Breast epithelium (tissue), 4 donors: ENCODE measurements at regions not wholly inside any gene's neighbourhood (a gene's known extent, or its start where the extent isn't known, plus 50 kb on each side); places are given as distances from the start of the nearest gene placed in this dataset.

Source experiments
- DNase-seq, 2 donors: peaks; one replicate each; pipeline ENCODE4 v3.0.0-alpha.2; 2019; ENCODE audit warnings: low spot score in 2 of 2
- H3K27ac ChIP-seq, 2 donors: fragments of 200-600 bp; sonication (generic) in 1 of 2; one replicate each; pipeline ENCODE4 v1.5.1; 2016 to 2019; ENCODE audit warnings: mild to moderate bottlenecking in 1 of 2
- H3K27me3 ChIP-seq, 2 donors: fragments of 200-600 bp; sonication (generic) in 1 of 2; one replicate each; pipeline versions ENCODE4 v1.5.1 to v1.6.0; 2017 to 2019; ENCODE audit warnings: control low read depth in 1 of 2, mild to moderate bottlenecking in 1 of 2
- H3K36me3 ChIP-seq: fragments of 200-600 bp; one replicate; pipeline ENCODE4 v1.5.1; 2019
- H3K4me1 ChIP-seq, 2 donors: fragments of 200-600 bp; sonication (generic); one replicate each; pipeline ENCODE4 v1.5.1; 2016 to 2019; ENCODE audit warnings: control low read depth in 1 of 2
- H3K4me3 ChIP-seq, 3 donors: fragments of 200-600 bp; sonication (generic); 1 replicate in 2 of 3; 2 replicates in 1 of 3; pipeline ENCODE4 v1.5.1; 2016 to 2019; ENCODE audit warnings: mild to moderate bottlenecking in 3 of 3, moderate library complexity in 2 of 3
- H3K9me3 ChIP-seq, 2 donors: fragments of 200-600 bp; sonication (generic) in 1 of 2; one replicate each; pipeline ENCODE4 v1.5.1; 2016 to 2019; ENCODE audit warnings: control low read depth in 1 of 2
- POLR2A ChIP-seq: fragments of 450-650 bp; IDR thresholded peaks from one replicate; pipeline ENCODE4 v1.6.1; 2016; ENCODE audit warnings: antibody characterized with exemption, mild to moderate bottlenecking, moderate library complexity
- POLR2AphosphoS5 ChIP-seq, 3 donors: sonication (generic); formaldehyde crosslinking; IDR thresholded peaks; one replicate each; pipeline ENCODE4 v1.6.1; 2017; ENCODE audit warnings: antibody characterized with exemption in 3 of 3
- intact Hi-C: fragments of 100-400 bp; cut with DNase I; formaldehyde crosslinking; loops from one replicate; pipeline ENCODE4 v1.15.1; 2023; ENCODE audit warnings: low total_unique reads
- TF ChIP-seq, protein P1 (sequence below), 3 donors: fragments of 450-650 bp; IDR thresholded peaks; one replicate each; pipeline ENCODE4 v1.5.1; 2016 to 2017; ENCODE audit warnings: antibody characterized with exemption in 3 of 3, mild to moderate bottlenecking in 3 of 3, moderate library complexity in 3 of 3

DNA sequence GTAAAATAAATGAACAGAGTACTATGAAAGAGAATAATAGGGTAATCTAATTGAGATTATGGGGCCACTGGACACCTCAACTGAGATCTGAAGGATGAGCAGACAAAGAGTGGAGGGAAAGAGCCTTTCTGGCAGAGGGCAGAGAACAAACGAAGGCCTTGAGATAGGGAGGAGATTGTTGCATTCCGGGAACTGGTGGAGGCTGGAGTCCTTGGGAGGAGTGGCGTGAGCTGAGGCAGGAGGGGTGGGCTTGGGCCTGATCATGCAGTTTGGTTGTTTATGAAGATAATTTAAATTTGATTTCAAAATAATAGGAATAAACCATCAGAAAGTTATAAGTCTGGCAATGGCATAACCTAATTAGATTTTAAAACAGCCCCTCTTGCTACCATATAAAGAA lies 59.5 kb upstream of the GALNT15 start:
- TF ChIP-seq POLR2A (no peak), POLR2AphosphoS5 (IDR thresholded peaks at IDR 0.05) (no peak)
- TF ChIP-seq, protein P1, sequence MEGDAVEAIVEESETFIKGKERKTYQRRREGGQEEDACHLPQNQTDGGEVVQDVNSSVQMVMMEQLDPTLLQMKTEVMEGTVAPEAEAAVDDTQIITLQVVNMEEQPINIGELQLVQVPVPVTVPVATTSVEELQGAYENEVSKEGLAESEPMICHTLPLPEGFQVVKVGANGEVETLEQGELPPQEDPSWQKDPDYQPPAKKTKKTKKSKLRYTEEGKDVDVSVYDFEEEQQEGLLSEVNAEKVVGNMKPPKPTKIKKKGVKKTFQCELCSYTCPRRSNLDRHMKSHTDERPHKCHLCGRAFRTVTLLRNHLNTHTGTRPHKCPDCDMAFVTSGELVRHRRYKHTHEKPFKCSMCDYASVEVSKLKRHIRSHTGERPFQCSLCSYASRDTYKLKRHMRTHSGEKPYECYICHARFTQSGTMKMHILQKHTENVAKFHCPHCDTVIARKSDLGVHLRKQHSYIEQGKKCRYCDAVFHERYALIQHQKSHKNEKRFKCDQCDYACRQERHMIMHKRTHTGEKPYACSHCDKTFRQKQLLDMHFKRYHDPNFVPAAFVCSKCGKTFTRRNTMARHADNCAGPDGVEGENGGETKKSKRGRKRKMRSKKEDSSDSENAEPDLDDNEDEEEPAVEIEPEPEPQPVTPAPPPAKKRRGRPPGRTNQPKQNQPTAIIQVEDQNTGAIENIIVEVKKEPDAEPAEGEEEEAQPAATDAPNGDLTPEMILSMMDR (IDR thresholded peaks at IDR 0.05): no peak
- Histone ChIP-seq H3K9me3 (no peaks in the 10 kb centered on the region), H3K4me1 (no peaks in the 10 kb centered on the region), H3K4me3 (no peak overlapping the region), H3K27ac (peak overlapping the region; percentile 59 to 89), H3K36me3 (no peaks in the 10 kb centered on the region), H3K27me3 (no peaks in the 10 kb centered on the region)
- intact Hi-C loops: no loop called here
- DNase-seq: no peak

DNA sequence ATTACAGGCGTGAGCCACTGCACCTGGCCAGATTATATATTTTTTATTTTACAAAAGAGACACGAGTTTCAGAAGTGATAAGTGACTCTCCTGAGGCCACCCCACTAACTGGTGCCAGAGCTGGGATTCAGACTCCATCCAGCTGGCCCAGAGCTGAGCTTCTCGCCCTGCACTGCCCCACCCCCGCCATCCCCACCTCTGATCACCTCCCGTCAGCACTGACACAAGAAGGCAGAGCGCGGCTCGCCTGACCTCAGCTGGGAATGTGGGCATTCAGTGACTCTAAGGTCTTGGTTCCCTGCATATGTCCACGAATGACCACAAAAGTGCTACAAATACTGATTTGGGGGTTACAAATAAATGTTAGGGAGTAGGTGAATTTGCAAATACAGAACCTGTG lies 56.1 kb upstream of the GALNT15 start:
- no peak for DNase-seq
- no peak overlapping the region for H3K4me3 ChIP-seq
- no peaks in the 10 kb centered on the region for H3K27me3 ChIP-seq
- no peak for TF ChIP-seq POLR2AphosphoS5 (IDR thresholded peaks at IDR 0.05)
- intact Hi-C loops: no loop called here
- no peak overlapping the region for H3K27ac ChIP-seq
- H3K4me1 ChIP-seq: peaks cover 6 to 8% of the 10 kb centered on the region in 2 donors
- no peaks in the 10 kb centered on the region for H3K36me3 ChIP-seq
- H3K9me3 ChIP-seq: no peaks in the 10 kb centered on the region

DNA sequence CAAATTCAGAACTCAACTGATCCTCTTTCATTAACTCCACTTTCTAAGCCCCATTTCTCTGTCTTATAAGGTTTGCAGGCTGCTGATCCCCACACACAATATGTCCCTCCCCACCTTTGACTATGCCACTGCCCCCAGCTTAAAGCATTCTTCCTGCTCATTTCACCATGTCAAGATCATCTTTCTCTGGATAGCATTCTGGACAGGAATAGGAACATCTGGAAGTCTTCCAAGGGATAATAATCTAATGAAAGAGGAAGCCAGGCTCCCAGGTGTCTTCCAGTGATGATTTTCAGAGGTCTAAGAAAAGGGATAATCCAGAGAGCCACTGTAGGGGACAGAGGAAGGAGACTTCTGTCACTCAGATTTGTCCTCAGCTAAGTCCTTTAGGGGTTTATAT lies 54.6 kb upstream of the GALNT15 start:
- intact Hi-C loops: no loop called here
- H3K27ac ChIP-seq: peak overlapping the region in 1 of 2 donors; percentile 25
- DNase-seq: no peak

DNA sequence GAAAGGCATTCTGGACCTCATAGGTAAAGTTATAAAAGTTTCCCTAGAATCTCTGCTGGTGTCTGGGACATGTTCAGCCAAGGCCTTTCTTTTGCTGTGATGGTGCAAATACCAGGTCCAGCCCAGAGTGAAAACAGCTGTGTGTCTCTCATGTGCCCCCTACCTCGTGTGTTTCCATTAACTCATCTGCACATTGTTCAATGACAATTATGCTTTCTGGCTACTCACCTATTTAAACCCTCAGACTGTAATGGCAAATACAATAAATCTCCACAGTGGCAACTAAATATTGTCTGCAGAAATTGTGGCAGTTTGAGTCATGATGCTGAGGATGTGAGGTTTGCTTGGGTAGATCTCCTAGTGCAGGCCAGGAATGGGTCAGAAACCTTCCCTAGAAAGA lies 53.1 kb upstream of the GALNT15 start:
- H3K4me1 ChIP-seq: peaks cover 6 to 8% of the 10 kb centered on the region in 2 donors
- no peak for DNase-seq
- no peaks in the 10 kb centered on the region for H3K9me3 ChIP-seq
- H3K27ac ChIP-seq: peak overlapping the region; percentile 74 to 82
- intact Hi-C loops: no loop called here
- H3K4me3 ChIP-seq: no peak overlapping the region
- TF ChIP-seq, protein P1 (IDR thresholded peaks at IDR 0.05): no peak
- TF ChIP-seq POLR2A (no peak), POLR2AphosphoS5 (IDR thresholded peaks at IDR 0.05) (no peak)
- H3K36me3 ChIP-seq: no peaks in the 10 kb centered on the region
- H3K27me3 ChIP-seq: no peaks in the 10 kb centered on the region

More for the DNA sequence above, 54.6 kb upstream of the GALNT15 start:
- TF ChIP-seq POLR2A: no peak
- TF ChIP-seq POLR2AphosphoS5 (IDR thresholded peaks at IDR 0.05): no peak
- TF ChIP-seq, protein P1 (IDR thresholded peaks at IDR 0.05): no peak
- Histone ChIP-seq H3K9me3 (no peaks in the 10 kb centered on the region), H3K4me1 (peaks cover 6 to 8% of the 10 kb centered on the region in 2 donors), H3K36me3 (no peaks in the 10 kb centered on the region), H3K4me3 (no peak overlapping the region), H3K27me3 (no peaks in the 10 kb centered on the region)

DNA sequence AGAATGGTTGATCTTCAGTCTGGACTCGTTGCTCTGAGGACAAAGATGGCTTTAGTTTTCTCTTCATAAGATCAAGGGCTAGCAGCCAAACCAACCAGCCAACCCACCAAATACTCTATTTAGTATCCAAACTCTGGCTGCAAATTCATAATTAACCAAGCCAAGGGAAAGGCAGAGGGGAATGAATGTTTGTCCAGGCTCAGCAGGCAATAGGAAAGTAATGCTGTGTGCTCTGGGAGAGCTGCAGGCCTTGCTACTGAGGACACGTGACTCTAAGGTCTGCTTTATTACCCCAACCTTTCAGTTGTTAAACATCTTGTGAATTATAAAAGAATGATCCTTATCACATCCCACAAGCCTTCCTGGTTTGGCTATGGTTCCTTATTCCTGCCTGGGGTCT lies 52.3 kb upstream of the GALNT15 start:
- no peak overlapping the region for H3K4me3 ChIP-seq
- peaks cover 6 to 8% of the 10 kb centered on the region in 2 donors for H3K4me1 ChIP-seq
- TF ChIP-seq POLR2A: no peak
- TF ChIP-seq, protein P1 (IDR thresholded peaks at IDR 0.05): no peak
- no peak for TF ChIP-seq POLR2AphosphoS5 (IDR thresholded peaks at IDR 0.05)
- peak in 1 of 2 donors; percentile 34 for DNase-seq
- no peaks in the 10 kb centered on the region for H3K9me3 ChIP-seq
- intact Hi-C loops: no loop called here
- H3K27me3 ChIP-seq: no peaks in the 10 kb centered on the region
- no peaks in the 10 kb centered on the region for H3K36me3 ChIP-seq
- peak overlapping the region; percentile 74 to 82 for H3K27ac ChIP-seq

DNA sequence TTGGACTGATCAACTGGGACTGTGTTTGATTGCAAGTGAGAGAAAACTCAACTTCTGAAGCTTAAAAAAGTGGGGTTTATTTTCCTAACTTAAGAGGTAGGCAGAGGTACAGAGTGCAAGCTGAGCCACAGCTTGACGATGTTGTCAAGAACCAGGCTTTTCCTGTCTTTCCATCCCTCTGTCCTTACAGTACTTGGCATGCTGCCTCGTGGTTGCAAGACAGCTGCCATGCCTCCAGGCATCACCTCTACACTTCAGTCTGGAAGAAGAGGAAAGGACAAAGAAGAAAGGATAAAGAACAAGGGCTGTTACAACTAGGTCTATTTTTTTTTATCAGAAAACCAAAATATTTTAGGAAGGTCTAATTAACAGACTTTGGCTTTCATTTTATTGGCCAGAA lies 51.8 kb upstream of the GALNT15 start:
- Histone ChIP-seq H3K4me1 (peaks cover 6 to 8% of the 10 kb centered on the region in 2 donors), H3K27ac (peak overlapping the region; percentile 74 to 82), H3K4me3 (no peak overlapping the region), H3K36me3 (no peaks in the 10 kb centered on the region), H3K9me3 (no peaks in the 10 kb centered on the region), H3K27me3 (no peaks in the 10 kb centered on the region)
- TF ChIP-seq POLR2A: no peak
- TF ChIP-seq, protein P1 (IDR thresholded peaks at IDR 0.05): no peak
- intact Hi-C loops: no loop called here
- peak in 1 of 2 donors; percentile 52 for DNase-seq
